Loucy (cell line): ENCODE measurements at regions not wholly inside any gene's neighbourhood (a gene's known extent, or its start where the extent isn't known, plus 50 kb on each side); places are given as distances from the start of the nearest gene placed in this dataset.

Experiments used
- H2AFZ ChIP-seq: fragments of 200-600 bp; sonication (generic); 2 replicates; pipeline ENCODE4 v1.6.0; 2016; ENCODE audit warnings: antibody characterized with exemption, mild to moderate bottlenecking, low read length, moderate library complexity
- H3F3A ChIP-seq: fragments of 200-600 bp; 2 replicates; pipeline ENCODE4 v1.6.0; 2016; ENCODE audit warnings: antibody characterized with exemption, low read depth, mild to moderate bottlenecking
- H3K27me3 ChIP-seq: fragments of 200-600 bp; sonication (generic); 2 replicates; pipeline ENCODE4 v1.6.1; 2014; ENCODE audit warnings: low read length, mild to moderate bottlenecking; ENCODE audit not compliant: insufficient read depth, poor library complexity, severe bottlenecking
- H3K36me3 ChIP-seq: fragments of 200-600 bp; sonication (generic); 2 replicates; pipeline ENCODE4 v1.6.1; 2016; ENCODE audit warnings: low read length; ENCODE audit not compliant: insufficient read depth
- H3K4me1 ChIP-seq: fragments of 200-600 bp; sonication (generic); 2 replicates; pipeline ENCODE4 v1.5.1; 2014; ENCODE audit warnings: low read length, mild to moderate bottlenecking; ENCODE audit not compliant: insufficient read depth, poor library complexity, severe bottlenecking
- H3K4me2 ChIP-seq: fragments of 200-600 bp; sonication (generic); 2 replicates; pipeline ENCODE4 v1.6.0; 2014; ENCODE audit warnings: antibody characterized with exemption, low read length, low read depth, mild to moderate bottlenecking; ENCODE audit not compliant: poor library complexity, severe bottlenecking
- H3K4me3 ChIP-seq: fragments of 200-600 bp; sonication (generic); 2 replicates; pipeline ENCODE4 v1.5.1; 2014; ENCODE audit warnings: low read length, mild to moderate bottlenecking, mixed read lengths; ENCODE audit not compliant: poor library complexity, severe bottlenecking
- H3K79me2 ChIP-seq: fragments of 200-600 bp; sonication (generic); 2 replicates; pipeline ENCODE4 v1.6.1; 2014; ENCODE audit warnings: low read length; ENCODE audit not compliant: insufficient read depth
- H3K9ac ChIP-seq: fragments of 200-600 bp; sonication (generic); 2 replicates; pipeline ENCODE4 v1.6.0; 2014; ENCODE audit warnings: mild to moderate bottlenecking, low read depth, low read length, moderate library complexity; ENCODE audit not compliant: poor library complexity, severe bottlenecking
- H3K9me2 ChIP-seq: fragments of 200-600 bp; sonication (generic); replicated peaks from 2 replicates; pipeline ENCODE4 v1.6.1; 2016; ENCODE audit warnings: low read depth, low read length, mixed read lengths
- H3K9me3 ChIP-seq: fragments of 200-600 bp; sonication (generic); 2 replicates; pipeline ENCODE4 v1.6.1; 2014; ENCODE audit warnings: mild to moderate bottlenecking, antibody characterized with exemption, low read length, low read depth; ENCODE audit not compliant: insufficient read depth
- H4K20me1 ChIP-seq: fragments of 200-600 bp; sonication (generic); 2 replicates; pipeline ENCODE4 v1.6.0; 2014; ENCODE audit warnings: antibody characterized with exemption, low read length, mild to moderate bottlenecking; ENCODE audit not compliant: insufficient read depth, poor library complexity, severe bottlenecking
- EZH2phosphoT487 ChIP-seq: fragments of 200-600 bp; IDR thresholded peaks from 2 replicates; pipeline ENCODE4 v1.6.1; 2018; ENCODE audit warnings: antibody characterized with exemption, mild to moderate bottlenecking, moderate library complexity, borderline replicate concordance
- TF ChIP-seq, protein P1 (sequence below): fragments of 200-600 bp; sonication (generic); conservative IDR thresholded peaks from 2 replicates; pipeline ENCODE4 v1.5.1; 2014; ENCODE audit warnings: mild to moderate bottlenecking, antibody characterized with exemption, low read length

DNA sequence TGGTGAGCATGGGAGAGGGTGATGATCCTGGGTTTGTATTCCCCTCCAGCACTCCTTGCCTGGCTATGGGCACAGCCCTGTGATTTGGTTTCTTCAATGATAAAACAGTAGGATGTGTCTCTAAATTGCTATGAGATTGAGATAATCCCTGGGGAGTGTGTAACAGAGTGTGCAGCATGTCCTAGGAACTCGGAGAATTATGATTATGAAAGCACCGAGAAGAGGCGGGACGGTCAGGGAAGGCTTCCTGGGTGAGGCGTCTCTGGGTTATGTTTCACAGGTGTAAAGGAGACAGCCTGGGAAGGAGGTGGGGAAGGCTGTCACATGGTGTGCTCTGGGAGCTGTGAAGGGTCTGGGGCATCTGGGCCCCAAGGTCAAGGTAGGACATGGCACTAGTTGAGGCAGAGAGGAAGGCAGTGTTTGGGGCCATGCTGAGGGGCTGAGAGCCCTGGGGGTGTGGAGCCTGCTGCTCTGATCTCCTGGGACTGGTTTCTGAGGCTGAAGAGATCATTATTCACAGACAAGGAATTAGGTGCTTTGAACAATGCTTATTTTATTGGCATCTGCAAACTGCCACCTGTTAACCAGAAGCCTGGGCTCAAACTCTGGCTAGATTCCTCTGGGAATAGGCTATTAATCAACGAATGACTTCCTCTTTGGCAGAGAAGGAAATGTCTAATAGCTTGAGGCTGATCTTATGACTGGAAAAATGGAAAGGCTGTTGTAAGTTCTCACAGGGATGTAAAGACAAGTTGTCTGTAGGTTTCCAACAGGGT, 73.8 kb upstream of the IL12B start:
- Histone ChIP-seq H2AFZ (no peak overlapping the region), H3K79me2 (no peaks in the 10 kb centered on the region), H3K27me3 (no peaks in the 10 kb centered on the region), H3F3A (no peaks in the 10 kb centered on the region), H3K36me3 (no peaks in the 10 kb centered on the region), H3K9me2 (no peaks in the 10 kb centered on the region), H3K4me3 (no peak overlapping the region), H4K20me1 (no peaks in the 10 kb centered on the region), H3K4me1 (no peaks in the 10 kb centered on the region), H3K4me2 (no peak overlapping the region), H3K9ac (no peak overlapping the region), H3K9me3 (no peaks in the 10 kb centered on the region)
- TF ChIP-seq EZH2phosphoT487 = no peak
- TF ChIP-seq, protein P1, sequence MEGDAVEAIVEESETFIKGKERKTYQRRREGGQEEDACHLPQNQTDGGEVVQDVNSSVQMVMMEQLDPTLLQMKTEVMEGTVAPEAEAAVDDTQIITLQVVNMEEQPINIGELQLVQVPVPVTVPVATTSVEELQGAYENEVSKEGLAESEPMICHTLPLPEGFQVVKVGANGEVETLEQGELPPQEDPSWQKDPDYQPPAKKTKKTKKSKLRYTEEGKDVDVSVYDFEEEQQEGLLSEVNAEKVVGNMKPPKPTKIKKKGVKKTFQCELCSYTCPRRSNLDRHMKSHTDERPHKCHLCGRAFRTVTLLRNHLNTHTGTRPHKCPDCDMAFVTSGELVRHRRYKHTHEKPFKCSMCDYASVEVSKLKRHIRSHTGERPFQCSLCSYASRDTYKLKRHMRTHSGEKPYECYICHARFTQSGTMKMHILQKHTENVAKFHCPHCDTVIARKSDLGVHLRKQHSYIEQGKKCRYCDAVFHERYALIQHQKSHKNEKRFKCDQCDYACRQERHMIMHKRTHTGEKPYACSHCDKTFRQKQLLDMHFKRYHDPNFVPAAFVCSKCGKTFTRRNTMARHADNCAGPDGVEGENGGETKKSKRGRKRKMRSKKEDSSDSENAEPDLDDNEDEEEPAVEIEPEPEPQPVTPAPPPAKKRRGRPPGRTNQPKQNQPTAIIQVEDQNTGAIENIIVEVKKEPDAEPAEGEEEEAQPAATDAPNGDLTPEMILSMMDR = no peak

GRCh38 chr5:159405611-159406031, 75.3 kb upstream of the IL12B start:
- no peak overlapping the region for H2AFZ ChIP-seq

DNA sequence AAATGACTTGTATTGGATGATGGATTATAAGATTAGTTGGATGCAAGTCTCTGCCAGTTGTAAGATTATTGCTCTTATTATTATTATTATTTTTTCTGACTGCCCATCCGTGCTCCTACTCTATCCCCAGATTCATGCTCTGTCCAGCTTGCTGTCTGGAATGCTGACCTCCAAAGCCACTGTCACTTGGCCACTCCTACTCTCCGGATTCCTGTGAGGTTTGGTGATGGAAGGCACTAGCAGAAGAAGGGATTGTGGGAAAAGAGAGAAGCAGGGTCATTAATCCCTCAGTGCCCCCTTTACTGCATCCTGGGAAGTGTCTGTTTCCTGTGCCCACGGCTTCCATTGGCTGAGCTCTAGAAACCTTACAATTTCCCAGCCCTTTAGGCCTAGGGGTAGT, 76.3 kb upstream of the IL12B start:
- TF ChIP-seq, protein P1 = no peak
- TF ChIP-seq EZH2phosphoT487 = no peak
- Histone ChIP-seq H3K9me2 (no peaks in the 10 kb centered on the region), H3K9me3 (no peaks in the 10 kb centered on the region), H2AFZ (no peak overlapping the region), H3K4me3 (no peak overlapping the region), H3K4me2 (no peak overlapping the region), H3K27me3 (no peaks in the 10 kb centered on the region), H3K36me3 (no peaks in the 10 kb centered on the region), H3F3A (no peaks in the 10 kb centered on the region), H3K4me1 (no peaks in the 10 kb centered on the region), H4K20me1 (no peaks in the 10 kb centered on the region), H3K9ac (no peak overlapping the region), H3K79me2 (no peaks in the 10 kb centered on the region)

More at GRCh38 chr5:159405611-159406031, 75.3 kb upstream of the IL12B start:
- Histone ChIP-seq H3K36me3 (no peaks in the 10 kb centered on the region), H3K4me3 (no peak overlapping the region), H3K9me2 (no peaks in the 10 kb centered on the region), H3K9ac (no peak overlapping the region), H4K20me1 (no peaks in the 10 kb centered on the region), H3K27me3 (no peaks in the 10 kb centered on the region), H3K9me3 (no peaks in the 10 kb centered on the region), H3F3A (no peaks in the 10 kb centered on the region), H3K4me2 (no peak overlapping the region), H3K79me2 (no peaks in the 10 kb centered on the region), H3K4me1 (no peaks in the 10 kb centered on the region)
- TF ChIP-seq EZH2phosphoT487 = no peak
- TF ChIP-seq, protein P1 = no peak
